ENCODE measurements at regions not wholly inside any gene's neighbourhood (a gene's known extent, or its start where the extent isn't known, plus 50 kb on each side); places are given as distances from the start of the nearest gene placed in this dataset.

- Mint-ChIP-seq H3K4me3 (no peak overlapping the region), H3K36me3 (no peaks in the 10 kb centered on the region), H3K27ac (no peak overlapping the region), H3K4me1 (no peaks in the 10 kb centered on the region), H3K27me3 (no peaks in the 10 kb centered on the region), H3K9me3 (no peaks in the 10 kb centered on the region)
- ATAC-seq (replicated peaks): no peak
- no peak for DNase-seq
These were observed 231.0 kb upstream of the GATB start for GRCh38 chr4:151991884-151992167.

GRCh38 chr4:151991001-151991883, 230.4 kb upstream of the GATB start:
- H3K9me3 Mint-ChIP-seq: no peaks in the 10 kb centered on the region
- ATAC-seq (replicated peaks) (no peak), DNase-seq (no peak)
- no peak overlapping the region for H3K4me3 Mint-ChIP-seq
- H3K27me3 Mint-ChIP-seq: no peaks in the 10 kb centered on the region
- H3K27ac Mint-ChIP-seq: no peak overlapping the region
- no peaks in the 10 kb centered on the region for H3K36me3 Mint-ChIP-seq
- H3K4me1 Mint-ChIP-seq: no peaks in the 10 kb centered on the region

GRCh38 chr4:151990201-151990600, 229.4 kb upstream of the GATB start:
- Mint-ChIP-seq H3K4me3 (no peak overlapping the region), H3K9me3 (no peaks in the 10 kb centered on the region), H3K36me3 (no peaks in the 10 kb centered on the region), H3K27me3 (no peaks in the 10 kb centered on the region), H3K4me1 (no peaks in the 10 kb centered on the region), H3K27ac (no peak overlapping the region)
- no peak for ATAC-seq (replicated peaks)
- DNase-seq: no peak

- Mint-ChIP-seq H3K9me3 (no peaks in the 10 kb centered on the region), H3K36me3 (no peaks in the 10 kb centered on the region), H3K27ac (no peak overlapping the region), H3K4me1 (no peaks in the 10 kb centered on the region), H3K4me3 (no peak overlapping the region), H3K27me3 (no peaks in the 10 kb centered on the region)
- ATAC-seq (replicated peaks): no peak
- no peak for DNase-seq
These were observed 227.8 kb upstream of the GATB start for GRCh38 chr4:151988591-151988990.

- Mint-ChIP-seq H3K27ac (no peak overlapping the region), H3K27me3 (no peaks in the 10 kb centered on the region), H3K4me3 (no peak overlapping the region), H3K9me3 (no peaks in the 10 kb centered on the region), H3K4me1 (no peaks in the 10 kb centered on the region), H3K36me3 (no peaks in the 10 kb centered on the region)
- ATAC-seq (replicated peaks) (no peak), DNase-seq (no peak)
These were observed 226.8 kb upstream of the GATB start for GRCh38 chr4:151987606-151988005.

GRCh38 chr4:151983854-151984253, 223.0 kb upstream of the GATB start:
- ATAC-seq (replicated peaks): no peak
- Mint-ChIP-seq H3K36me3 (no peaks in the 10 kb centered on the region), H3K27ac (no peak overlapping the region), H3K4me1 (no peaks in the 10 kb centered on the region), H3K4me3 (no peak overlapping the region), H3K27me3 (peaks cover 0 to 3% of the 10 kb centered on the region in 2 donors), H3K9me3 (peaks cover 1 to 3% of the 10 kb centered on the region in 2 donors)
- no peak for DNase-seq

GRCh38 chr4:151979819-151980218, 219.0 kb upstream of the GATB start:
- H3K36me3 Mint-ChIP-seq: peaks cover 6 to 7% of the 10 kb centered on the region in 2 donors
- no peak overlapping the region for H3K27ac Mint-ChIP-seq

GRCh38 chr4:151968643-151969042, 207.8 kb upstream of the GATB start:
- H3K27me3 Mint-ChIP-seq: no peaks in the 10 kb centered on the region
- H3K9me3 Mint-ChIP-seq: no peaks in the 10 kb centered on the region
- no peak for ATAC-seq (replicated peaks)
- no peaks in the 10 kb centered on the region for H3K36me3 Mint-ChIP-seq
- DNase-seq: no peak
- H3K4me1 Mint-ChIP-seq: no peaks in the 10 kb centered on the region
- no peak overlapping the region for H3K27ac Mint-ChIP-seq
- no peak overlapping the region for H3K4me3 Mint-ChIP-seq

More at GRCh38 chr4:151979819-151980218, 219.0 kb upstream of the GATB start:
- DNase-seq (no peak), ATAC-seq (replicated peaks) (no peak)
- no peak overlapping the region for H3K4me3 Mint-ChIP-seq
- peaks cover 0 to 3% of the 10 kb centered on the region in 2 donors for H3K27me3 Mint-ChIP-seq
- no peaks in the 10 kb centered on the region for H3K4me1 Mint-ChIP-seq
- peaks cover 18 to 20% of the 10 kb centered on the region in 2 donors for H3K9me3 Mint-ChIP-seq

GRCh38 chr4:151967074-151967473, 206.3 kb upstream of the GATB start:
- Mint-ChIP-seq H3K27me3 (no peaks in the 10 kb centered on the region), H3K9me3 (no peaks in the 10 kb centered on the region), H3K4me3 (no peak overlapping the region), H3K4me1 (no peaks in the 10 kb centered on the region), H3K36me3 (no peaks in the 10 kb centered on the region), H3K27ac (no peak overlapping the region)
- ATAC-seq (replicated peaks) (no peak), DNase-seq (no peak)

GRCh38 chr4:151962138-151962823, 201.5 kb upstream of the GATB start:
- ATAC-seq (replicated peaks): no peak
- H3K27ac Mint-ChIP-seq: no peak overlapping the region
- no peaks in the 10 kb centered on the region for H3K36me3 Mint-ChIP-seq
- no peak for DNase-seq
- H3K9me3 Mint-ChIP-seq: no peaks in the 10 kb centered on the region
- no peak overlapping the region for H3K4me3 Mint-ChIP-seq
- no peaks in the 10 kb centered on the region for H3K4me1 Mint-ChIP-seq
- H3K27me3 Mint-ChIP-seq: no peaks in the 10 kb centered on the region

- no peaks in the 10 kb centered on the region for H3K9me3 Mint-ChIP-seq
- H3K36me3 Mint-ChIP-seq: no peaks in the 10 kb centered on the region
- H3K27ac Mint-ChIP-seq: no peak overlapping the region
- H3K4me1 Mint-ChIP-seq: no peaks in the 10 kb centered on the region
- no peaks in the 10 kb centered on the region for H3K27me3 Mint-ChIP-seq
- no peak overlapping the region for H3K4me3 Mint-ChIP-seq
- DNase-seq (no peak), ATAC-seq (replicated peaks) (no peak)
These were observed 200.6 kb upstream of the GATB start for GRCh38 chr4:151961456-151961855.

GRCh38 chr4:151960449-151961230, 199.8 kb upstream of the GATB start:
- no peak for ATAC-seq (replicated peaks)
- no peak for DNase-seq
- no peaks in the 10 kb centered on the region for H3K9me3 Mint-ChIP-seq
- no peaks in the 10 kb centered on the region for H3K36me3 Mint-ChIP-seq
- no peaks in the 10 kb centered on the region for H3K27me3 Mint-ChIP-seq
- H3K27ac Mint-ChIP-seq: no peak overlapping the region
- H3K4me1 Mint-ChIP-seq: no peaks in the 10 kb centered on the region
- no peak overlapping the region for H3K4me3 Mint-ChIP-seq

- no peak overlapping the region for H3K27ac Mint-ChIP-seq
- no peaks in the 10 kb centered on the region for H3K36me3 Mint-ChIP-seq
- no peak overlapping the region for H3K4me3 Mint-ChIP-seq
- ATAC-seq (replicated peaks) (no peak), DNase-seq (no peak)
- peaks cover 0 to 3% of the 10 kb centered on the region in 2 donors for H3K27me3 Mint-ChIP-seq
- H3K9me3 Mint-ChIP-seq: no peaks in the 10 kb centered on the region
- no peaks in the 10 kb centered on the region for H3K4me1 Mint-ChIP-seq
These were observed 196.3 kb upstream of the GATB start for GRCh38 chr4:151957153-151957552.

GRCh38 chr4:151955721-151956380, 195.0 kb upstream of the GATB start:
- Mint-ChIP-seq H3K27me3 (peaks cover 0 to 3% of the 10 kb centered on the region in 2 donors), H3K36me3 (no peaks in the 10 kb centered on the region), H3K4me3 (no peak overlapping the region), H3K9me3 (no peaks in the 10 kb centered on the region), H3K27ac (no peak overlapping the region), H3K4me1 (no peaks in the 10 kb centered on the region)
- ATAC-seq (replicated peaks): no peak
- DNase-seq: no peak

Data from stimulated activated naive B cell treated with anti-CD40 and anti-IgM and Interleukin-4, amounts not matched to agents 10 μg/mL and 1 μg/mL and 100 μg/mL, for 72 hours (primary cell).